IPS-NIHi7 (cell line): ENCODE measurements at regions not wholly inside any gene's neighbourhood (a gene's known extent, or its start where the extent isn't known, plus 50 kb on each side); places are given as distances from the start of the nearest gene placed in this dataset.
"Not testable (repeated sequence)": the region's sequence is repeated elsewhere in the genome, so short reads cannot be mapped to it uniquely, and the experiment has no call there.

Source experiments
- DNase-seq: peaks from one replicate; pipeline ENCODE4 v3.0.0; 2012; ENCODE audit warnings: mixed read lengths; ENCODE audit errors: extremely low spot score

DNA sequence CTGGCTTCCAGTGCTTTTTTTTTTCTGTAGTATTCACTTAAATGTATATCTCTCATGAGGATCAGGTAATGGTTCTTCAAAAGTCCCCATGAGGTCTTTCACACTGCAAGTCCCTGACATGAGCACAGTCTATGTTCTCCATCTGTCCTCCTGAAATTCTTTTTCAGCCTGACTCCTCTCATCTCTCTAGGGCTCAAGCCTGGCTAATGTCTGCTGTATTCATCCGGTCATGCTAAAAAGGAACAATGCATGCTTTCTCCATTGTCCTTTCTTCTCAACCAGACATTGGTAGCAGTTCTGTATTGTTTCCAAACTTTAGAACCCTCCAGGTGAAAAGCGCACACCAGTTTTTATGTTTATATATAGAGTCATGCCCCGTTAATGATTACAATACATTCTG lies 368.3 kb upstream of the OLFM3 start:
- no peak for DNase-seq

DNA sequence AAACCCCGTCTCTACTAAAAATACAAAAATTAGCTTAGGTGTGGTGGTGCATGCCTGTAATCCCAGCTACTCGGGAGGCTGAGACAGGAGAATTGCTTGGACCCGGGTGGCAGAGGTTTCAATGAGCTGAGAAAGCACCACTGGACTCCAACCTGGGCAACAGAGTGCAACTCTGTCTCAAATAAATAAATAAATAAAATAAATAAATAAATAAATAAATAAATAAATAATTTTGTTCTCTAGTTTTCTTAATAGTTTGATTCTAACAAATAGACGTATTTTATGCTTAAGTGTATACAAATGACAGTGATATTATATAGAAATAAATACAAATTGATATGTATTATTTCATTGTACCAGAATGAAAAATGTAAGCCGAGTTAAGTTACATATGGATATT lies 339.9 kb upstream of the OLFM3 start:
- no peak for DNase-seq

DNA sequence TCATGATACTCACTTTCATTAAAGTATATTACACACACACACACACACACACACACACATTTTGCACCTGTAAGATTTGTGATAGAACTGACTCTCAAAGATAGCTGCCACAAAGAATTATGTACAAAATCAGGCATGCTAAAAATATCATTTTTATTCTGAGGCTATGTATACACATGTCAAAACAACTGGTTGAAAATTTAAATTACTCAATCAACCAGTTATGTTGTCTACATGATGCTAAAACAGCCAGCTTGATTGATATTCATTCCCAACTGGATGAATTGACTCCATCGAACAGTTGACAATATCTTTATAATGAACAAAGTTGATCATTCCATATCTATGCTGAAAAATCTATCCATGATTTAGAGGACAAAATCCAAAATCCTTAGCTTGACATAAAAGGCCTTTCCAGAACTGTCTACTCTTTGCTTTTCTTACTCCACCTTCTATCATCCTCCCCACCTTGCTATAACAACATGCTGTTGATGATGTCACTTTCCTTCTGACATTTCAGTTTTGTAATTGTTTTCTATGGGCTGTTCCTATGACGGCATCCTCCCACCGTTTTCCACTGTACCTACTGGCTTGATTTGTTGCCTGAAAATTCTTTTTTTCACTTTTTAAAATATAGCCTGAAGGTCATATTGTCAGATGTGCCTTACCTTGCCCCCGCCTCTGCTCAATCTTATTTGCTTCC lies 321.5 kb upstream of the OLFM3 start:
- no peak for DNase-seq

DNA sequence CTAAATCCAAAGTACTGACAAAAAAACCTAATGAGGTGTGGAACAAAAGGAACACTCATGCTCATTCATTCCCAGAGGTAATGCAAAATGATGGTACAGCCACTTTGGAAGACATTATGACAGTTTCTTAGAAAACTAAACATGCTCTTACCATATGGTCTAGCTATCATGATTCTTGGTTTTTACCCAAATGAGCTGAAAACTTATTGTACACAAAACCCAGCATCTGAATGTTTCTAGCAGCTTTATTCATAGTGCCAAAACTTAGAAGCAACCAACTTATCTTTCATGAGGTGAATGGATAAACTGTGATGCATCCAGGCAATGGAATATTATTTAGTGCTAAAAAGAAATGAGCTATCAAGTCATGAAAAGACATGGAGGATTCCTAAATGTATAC lies 318.4 kb upstream of the OLFM3 start:
- no peak for DNase-seq

DNA sequence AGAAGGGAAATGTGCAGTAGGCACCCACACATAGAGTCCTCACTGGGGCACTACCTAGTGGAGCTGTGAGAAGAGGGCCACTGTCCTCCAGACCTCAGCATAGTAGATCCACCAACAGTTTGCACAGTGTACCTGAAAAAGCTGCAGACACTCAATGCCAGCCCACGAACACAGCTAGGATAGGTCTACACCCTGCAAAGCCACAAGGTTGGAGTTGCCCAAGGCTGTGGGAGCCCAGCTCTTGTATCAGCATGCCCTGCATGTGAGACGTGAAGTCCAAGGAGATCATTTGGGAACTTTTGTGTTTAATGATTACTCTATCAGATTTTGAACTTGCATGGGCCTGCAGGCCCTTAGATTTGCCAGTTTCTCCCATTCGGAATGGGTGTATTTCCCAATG lies 299.4 kb upstream of the OLFM3 start:
- DNase-seq: no peak

DNA sequence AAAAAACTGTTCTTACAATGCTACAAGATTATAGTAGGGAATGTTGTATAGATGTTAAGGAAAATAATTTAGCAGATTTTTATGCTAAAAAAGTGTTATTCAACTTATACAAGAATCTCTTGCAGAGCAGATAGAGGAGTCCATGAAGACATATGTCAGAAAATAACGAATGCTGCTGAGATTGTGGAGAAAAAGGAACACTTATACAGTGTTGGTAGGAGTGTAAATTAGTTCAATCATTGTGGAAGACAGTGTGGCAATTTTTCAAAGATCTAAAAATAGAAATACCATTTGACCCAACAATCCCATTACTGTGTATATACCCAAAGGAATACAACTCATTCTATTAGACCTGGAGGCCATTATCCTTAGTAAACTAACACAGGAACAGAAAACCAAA lies 286.2 kb upstream of the OLFM3 start:
- DNase-seq: no peak

DNA sequence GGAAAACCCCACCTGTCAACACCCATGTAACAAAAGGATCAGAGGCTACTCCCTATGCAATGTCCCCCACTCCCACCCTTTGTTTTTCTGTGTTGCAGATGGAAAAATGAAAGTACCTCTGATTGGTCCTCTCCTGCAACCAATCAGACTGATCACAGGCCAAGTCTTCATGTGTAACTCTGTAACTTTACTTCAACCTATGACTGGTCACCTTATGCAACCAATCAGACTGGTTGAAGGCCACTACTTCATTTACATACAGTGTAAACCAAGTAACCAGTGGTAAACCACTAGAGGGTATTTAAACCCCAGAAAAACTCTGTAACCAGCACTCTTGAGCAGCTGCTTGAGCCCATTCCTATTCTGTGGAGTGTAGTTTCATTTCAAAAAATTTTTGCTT lies 266.3 kb upstream of the OLFM3 start:
- DNase-seq: no peak

DNA sequence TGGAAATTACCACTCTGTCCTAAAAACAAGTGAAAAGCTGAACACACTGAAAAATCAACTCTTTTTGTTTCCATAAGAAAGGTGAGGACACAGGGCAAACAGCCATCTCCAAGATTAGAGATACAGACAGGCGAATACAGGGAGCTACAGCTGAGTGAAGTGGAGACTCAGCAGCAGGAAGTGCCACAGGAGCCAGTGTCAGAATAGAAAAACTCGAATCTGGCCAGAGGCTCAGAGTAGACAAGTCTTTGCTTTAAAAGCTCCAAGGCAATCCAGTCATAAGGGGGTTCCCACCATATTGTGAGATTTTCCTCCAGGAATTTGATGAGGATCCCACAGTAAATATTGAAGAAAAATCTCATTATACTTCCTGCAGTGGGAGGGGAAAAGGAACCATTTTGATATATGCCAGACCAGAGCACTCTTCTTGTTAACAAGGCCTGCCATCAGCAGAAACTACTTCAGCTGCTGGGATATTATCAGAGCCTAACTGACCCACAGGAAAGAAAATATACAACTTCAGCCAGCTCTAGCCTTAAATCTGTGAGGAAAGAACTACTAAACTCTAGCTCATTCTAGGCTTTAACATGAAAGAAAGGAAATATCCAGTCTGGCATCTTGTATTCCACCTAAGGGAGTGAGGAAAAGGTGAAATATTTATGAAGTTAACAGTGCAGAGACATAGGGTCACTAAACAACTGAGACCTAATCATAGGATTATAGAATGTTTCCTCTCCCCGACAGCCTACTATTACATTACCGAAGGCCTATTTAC lies 256.2 kb upstream of the OLFM3 start:
- peak; percentile 13 for DNase-seq

DNA sequence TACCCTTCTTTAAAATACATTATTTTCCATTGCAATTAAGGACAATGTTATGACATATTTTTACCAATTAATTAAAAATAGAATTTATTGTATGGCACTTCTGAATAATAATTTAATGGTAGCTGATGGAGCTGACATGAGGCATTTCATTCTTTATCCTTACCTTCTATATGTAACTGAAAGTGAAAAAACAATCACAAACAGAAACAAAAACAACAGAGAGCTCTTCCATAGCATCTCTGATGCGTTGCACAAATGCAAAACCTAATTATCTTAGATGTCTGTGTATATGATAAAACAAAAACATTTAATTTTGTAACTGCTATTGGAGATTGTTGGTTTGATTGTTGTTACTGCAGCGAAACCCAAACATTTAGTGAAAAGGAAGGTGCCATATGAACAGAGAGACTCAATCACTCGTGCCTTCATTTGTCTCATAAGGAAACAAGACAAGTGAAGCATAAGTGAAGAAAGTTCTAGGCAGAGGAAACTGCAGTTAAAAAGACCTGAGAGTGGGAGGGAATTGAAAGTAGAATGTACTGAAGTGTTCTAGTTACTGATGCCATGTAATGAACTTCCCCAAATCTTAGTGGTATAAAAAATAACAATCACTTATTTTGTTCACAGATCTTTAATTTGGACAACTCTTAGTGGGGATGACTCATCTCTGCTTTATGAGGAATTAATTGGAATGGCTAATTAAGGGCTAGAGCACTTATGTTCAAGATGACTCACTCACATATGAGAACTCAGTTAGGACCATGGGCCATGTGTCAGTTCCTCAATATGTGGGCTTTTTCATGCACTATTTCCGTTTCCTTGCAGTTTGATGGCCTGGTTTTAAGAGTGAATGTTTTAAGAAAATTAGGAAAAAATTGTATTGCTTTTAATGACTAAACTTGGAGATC lies 245.0 kb upstream of the OLFM3 start:
- DNase-seq: no peak

DNA sequence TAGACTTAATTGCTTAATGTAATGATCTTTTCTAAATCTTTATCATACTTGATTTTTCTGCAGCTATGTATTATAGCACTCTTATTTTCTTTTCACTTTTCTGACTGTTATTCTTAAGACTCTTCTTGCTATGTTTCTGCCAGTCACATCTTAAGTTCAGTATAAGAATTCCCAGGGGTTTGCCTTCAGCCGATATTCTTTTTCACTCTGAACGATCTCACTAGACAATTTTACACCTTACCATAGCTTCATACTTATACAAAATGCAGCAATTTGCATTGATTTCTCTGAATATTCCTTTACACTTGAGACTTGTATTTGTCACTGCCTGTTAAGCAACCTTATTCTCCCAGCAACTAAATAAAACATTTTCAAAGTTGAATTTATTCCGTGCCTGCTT lies 242.5 kb upstream of the OLFM3 start:
- DNase-seq: no peak

DNA sequence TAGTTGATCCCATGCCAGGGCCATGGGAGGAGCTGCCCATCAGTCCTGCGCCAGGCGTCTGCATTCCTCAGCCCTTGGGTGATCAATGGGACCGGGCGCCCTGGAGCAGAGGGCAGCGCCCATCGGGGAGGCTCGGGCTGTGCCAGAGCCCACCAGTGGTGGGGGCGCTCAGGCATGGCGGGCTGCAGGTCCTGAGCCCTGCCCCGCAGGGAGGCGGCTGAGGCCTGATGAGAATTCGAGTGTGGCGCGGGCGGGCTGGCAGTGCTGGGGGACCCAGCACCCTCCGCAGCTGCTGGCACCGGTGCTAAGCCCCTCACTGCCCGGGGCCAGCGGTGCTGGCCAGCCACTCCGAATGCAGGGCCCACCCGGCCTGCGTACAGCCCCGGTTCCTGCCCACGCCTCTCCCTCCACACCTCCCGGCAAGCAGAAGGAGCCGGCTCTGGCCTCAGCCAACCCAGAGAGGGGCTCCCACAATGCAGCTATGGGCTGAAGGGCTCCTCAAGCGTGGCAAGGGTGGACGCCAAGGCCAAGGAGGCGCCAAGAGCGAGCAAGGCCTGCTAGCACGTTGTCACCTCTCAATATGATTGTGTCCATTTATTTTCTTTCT lies 238.1 kb upstream of the OLFM3 start:
- no peak for DNase-seq

DNA sequence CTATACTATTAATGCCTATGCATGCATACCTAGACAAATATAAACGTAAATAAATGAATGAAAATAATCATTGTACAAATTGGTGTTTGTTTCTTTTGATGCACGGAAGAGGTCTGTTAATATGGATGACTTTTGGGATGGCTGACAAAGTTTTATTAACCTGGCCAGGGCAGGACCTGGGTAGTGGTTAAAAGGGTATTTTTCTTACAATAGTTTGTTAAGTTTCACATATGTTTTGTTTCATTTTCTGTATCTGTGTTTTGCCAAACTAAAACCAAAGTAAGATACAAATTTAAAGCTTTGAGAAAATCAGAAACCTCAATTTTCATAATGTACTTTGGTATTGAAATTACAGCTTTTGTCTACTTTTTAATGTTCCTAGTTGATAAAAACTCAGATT lies 222.7 kb upstream of the OLFM3 start:
- no peak for DNase-seq

DNA sequence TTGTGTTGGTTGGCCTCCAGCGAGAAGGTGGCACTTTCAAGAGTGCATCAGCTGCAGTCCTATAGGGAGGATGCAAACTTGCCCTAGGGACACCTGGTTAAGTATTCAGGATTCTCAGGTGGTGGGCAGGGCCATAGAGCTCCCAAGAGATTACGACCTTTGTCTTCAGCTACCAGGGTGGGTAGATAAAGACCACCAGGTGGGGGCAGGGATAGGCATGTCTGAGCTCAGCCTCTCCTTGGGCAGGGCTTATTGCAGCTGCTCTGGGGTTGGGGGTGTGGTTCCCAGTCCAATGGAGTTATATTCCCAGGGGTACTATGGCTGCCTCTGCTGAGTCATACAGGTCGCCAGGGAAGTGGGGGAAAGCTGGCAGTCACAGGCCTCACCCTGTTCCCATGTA lies 214.2 kb upstream of the OLFM3 start:
- DNase-seq: not testable (repeated sequence)

DNA sequence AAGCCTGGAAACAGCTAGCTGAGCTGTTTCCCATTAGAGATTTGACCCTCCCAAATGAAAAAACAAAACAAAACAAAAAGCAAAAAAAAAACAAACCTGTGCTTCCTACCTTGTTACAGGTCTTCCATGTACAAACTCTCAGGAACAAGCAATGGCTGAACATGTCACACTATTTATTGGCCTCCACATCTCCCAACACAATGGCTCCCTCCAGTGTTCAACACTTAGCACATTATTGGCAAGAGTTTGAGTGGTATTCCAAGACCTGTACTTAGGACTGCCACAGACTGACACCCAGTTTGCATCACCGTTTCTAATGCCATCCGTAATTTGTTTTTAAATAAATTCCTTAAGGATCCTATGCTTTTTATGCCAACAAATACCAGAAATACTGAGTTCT lies 195.0 kb upstream of the OLFM3 start:
- DNase-seq: peak; percentile 51

DNA sequence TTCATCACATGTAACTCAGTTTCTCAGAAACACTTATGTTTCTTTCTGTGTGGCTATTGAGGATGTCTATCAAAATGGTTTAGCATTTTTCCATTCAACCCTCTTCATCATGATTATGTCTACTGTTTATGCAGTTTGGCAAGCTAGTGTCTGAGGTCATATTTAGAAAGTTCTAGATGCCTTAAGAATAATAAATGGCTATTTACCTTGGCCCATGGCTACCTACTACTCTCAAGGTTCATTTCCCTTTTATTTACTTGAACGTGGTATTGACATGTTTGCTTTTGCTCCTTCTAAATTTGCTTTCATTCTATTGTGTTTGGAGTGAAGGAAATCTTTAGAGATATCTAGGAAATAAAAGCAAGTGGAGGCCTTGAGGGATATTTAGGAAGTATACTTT lies 193.7 kb upstream of the OLFM3 start:
- DNase-seq: no peak

DNA sequence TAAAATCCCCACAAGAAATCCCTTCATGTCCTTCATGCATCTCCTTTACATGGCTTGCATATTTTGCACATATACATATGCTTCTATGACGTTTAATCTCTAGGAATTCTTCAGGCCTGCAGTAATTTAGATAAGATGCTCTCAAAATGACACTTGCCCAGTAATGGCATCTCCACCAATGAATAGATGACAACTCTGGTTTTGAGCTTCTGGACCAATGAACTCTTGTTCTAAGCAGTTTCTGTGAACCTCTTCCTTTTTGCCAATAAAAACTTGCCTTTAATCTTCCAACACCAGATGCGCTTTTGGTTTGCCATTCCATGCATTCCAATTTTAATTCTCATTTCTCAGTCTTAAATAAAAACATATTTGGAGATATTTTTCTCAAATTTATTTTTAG lies 189.8 kb upstream of the OLFM3 start:
- no peak for DNase-seq

DNA sequence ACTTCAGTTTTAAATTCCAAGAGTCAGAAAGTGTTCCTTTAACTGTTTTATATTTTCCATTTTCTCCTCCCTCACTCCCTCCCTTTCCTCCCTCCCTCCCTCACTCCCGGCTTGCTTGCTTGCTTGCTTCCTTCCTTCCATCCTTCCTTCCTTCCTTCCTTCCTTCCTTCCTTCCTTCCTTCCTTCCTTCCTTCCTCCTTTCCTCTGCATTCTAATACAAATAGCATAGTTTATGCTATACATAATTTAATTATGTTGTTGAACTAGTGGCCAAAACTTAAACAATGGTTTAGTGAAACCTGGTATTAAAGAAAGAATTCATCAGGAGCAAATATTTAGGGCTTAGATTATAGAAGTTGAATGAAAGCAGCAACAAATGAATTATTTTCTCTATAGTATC lies 188.5 kb upstream of the OLFM3 start:
- no peak for DNase-seq

DNA sequence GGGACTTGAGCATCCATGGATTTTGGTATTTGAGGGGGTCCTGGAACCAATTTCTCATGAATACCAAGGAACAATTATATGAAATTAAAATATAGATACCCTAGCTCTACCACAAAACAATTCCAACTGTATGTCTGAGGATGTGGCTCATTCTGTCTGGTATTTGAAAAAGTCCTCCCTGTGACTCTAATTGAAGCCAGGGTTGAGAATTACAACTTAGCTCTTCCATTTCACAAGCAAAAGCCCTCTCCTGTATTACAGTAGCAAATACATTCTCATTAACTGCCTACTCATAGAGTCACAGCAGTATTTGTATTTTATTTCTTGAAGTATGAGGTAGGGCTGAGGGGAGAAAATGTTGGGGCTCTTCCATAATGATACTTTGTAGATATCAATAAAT lies 187.8 kb upstream of the OLFM3 start:
- no peak for DNase-seq

DNA sequence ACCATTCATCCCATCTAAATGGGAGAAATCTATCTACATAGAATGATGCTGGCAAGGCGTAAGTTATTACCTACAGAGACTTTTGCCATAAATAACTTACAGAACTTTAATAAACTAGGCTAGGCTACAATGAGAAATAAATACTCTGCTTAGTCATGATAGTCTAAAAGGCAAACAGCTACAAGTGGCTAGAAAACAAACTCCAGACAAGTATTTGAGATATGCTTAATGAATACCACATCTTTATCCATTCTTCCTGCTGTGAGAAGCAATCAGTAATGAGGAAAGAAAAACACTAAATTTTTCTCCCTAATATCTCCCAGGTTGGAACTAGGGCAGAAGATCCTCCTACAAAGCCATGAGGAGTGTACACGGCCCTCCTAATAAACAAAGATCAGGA lies 187.0 kb upstream of the OLFM3 start:
- no peak for DNase-seq

DNA sequence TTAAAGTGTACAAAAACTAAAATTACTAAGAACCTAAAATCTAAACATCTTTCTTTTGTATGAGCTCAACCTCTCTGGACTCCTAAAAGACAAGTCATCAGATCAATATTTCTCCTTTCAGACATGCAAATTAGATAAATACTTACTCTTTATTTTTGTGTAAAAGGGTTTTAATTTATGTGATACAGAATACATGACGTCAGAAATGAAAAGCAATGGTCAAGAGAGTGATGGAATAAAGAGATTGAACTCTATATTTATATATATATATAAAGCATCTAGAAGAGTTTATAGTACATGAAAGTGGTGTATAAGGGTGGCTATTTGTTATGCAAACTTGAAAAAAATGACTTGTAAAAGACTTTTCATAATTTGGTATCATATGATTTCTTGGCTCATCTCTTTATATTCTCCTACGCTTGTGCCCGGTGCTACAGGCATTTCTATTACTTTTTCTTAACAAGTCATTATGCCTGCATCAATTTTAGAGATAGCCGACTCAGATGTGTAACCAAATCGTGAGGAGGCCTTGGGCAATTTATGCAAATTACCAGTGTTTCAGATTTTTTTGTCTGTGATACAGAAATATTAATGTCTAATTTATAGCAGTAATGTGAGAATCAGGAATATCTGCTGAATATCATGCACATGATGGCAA lies 186.0 kb upstream of the OLFM3 start:
- no peak for DNase-seq

DNA sequence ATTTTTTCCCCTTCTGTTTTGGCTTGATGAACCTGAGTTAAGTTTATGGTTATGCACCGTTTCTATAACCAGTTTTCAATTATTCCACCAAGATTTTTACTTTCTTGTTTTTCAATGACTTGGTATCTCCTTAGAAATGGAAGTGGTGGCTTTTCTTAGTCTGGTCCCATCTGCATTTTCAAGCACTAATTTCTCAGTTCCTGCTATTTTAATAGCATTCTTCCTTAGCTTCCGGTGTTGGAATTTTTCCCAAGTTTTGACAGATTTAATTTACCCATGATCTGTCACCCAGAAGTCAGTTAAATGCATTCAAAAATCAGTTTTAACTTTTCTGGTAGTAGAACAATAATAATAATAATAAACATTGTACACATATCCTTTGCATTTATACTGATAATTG lies 184.6 kb upstream of the OLFM3 start:
- no peak for DNase-seq

DNA sequence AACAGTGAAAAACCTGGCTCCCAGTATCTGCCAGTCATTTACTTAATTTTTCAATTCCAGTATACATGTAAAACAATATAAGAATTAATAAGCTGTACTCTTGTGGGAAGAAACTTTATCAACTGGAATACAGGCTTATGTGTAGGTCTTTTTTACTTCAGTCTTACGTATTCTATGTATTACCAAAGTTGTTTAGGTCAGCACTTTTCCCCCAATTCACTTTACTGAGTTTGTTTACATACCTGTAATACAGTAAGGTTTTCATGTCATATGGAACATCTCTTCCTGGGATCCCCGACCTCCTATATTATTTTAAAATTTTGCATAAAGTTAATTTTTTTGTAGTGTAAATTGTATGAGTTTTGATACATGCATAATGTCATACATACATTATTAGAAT lies 181.8 kb upstream of the OLFM3 start:
- no peak for DNase-seq
